MM.1S (cell line): ENCODE measurements at regions not wholly inside any gene's neighbourhood (a gene's known extent, or its start where the extent isn't known, plus 50 kb on each side); places are given as distances from the start of the nearest gene placed in this dataset.

ENCODE experiments used
- EZH2 ChIP-seq: fragments of 300-600 bp; sonication (generic); optimal IDR thresholded peaks from 2 replicates; pipeline ENCODE3; 2017; ENCODE audit warnings: low read depth, mild to moderate bottlenecking, antibody characterized with exemption, low read length, mixed read lengths
- TF ChIP-seq, protein P1 (sequence below): fragments of 300-600 bp; sonication (generic); IDR thresholded peaks from 2 replicates; pipeline ENCODE4 v1.5.1; 2016; ENCODE audit warnings: antibody characterized with exemption, low read length, mixed read lengths

DNA sequence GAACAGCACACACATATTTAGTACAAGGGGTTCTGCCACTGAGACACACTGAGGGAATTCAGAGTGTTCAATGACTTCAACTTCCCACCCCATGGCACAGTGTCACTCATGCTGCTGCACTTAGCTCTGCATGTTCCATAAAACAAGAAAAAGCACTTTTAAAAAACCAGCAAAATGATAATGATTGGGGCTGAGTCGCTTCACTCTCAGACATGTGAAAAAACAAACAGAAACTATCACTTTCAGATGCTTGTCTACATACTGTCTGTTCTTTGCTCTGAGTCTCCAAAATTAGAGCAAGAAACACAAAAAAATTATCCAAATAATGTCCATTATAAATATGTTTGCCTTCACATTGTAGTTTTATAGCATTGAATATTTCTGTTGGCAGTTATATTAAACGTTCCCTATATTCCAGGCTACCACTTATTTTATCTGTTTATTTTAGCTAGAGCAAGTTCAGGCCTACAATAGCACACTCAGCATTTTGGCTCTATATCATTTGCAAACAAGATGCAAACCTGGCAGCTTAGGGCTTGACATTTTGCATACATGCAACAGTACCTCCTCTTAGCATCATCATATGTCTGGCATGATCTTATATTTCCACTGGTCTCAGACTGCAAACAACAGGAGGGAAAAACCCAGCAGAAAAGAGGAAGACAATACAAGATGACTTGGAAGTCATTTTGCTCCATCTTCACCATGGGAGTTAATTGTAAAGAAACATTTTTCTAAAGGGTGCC, 398.8 kb downstream of the HACE1 start:
- TF ChIP-seq, protein P1, sequence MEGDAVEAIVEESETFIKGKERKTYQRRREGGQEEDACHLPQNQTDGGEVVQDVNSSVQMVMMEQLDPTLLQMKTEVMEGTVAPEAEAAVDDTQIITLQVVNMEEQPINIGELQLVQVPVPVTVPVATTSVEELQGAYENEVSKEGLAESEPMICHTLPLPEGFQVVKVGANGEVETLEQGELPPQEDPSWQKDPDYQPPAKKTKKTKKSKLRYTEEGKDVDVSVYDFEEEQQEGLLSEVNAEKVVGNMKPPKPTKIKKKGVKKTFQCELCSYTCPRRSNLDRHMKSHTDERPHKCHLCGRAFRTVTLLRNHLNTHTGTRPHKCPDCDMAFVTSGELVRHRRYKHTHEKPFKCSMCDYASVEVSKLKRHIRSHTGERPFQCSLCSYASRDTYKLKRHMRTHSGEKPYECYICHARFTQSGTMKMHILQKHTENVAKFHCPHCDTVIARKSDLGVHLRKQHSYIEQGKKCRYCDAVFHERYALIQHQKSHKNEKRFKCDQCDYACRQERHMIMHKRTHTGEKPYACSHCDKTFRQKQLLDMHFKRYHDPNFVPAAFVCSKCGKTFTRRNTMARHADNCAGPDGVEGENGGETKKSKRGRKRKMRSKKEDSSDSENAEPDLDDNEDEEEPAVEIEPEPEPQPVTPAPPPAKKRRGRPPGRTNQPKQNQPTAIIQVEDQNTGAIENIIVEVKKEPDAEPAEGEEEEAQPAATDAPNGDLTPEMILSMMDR: no peak
- TF ChIP-seq EZH2: no peak
